Mucosa of stomach (tissue), 1 donor: ENCODE measurements at regions not wholly inside any gene's neighbourhood (a gene's known extent, or its start where the extent isn't known, plus 50 kb on each side); places are given as distances from the start of the nearest gene placed in this dataset.

Source experiments
- H3K27me3 ChIP-seq: one replicate; pipeline ENCODE4 v1.7.0; 2013; ENCODE audit warnings: mild to moderate bottlenecking, low read length; ENCODE audit not compliant: control insufficient read depth, insufficient read depth
- H3K36me3 ChIP-seq: one replicate; pipeline ENCODE4 v1.7.0; 2013; ENCODE audit warnings: low read length; ENCODE audit not compliant: control insufficient read depth, insufficient read depth
- H3K4me1 ChIP-seq: one replicate; pipeline ENCODE4 v1.7.0; 2013; ENCODE audit warnings: mild to moderate bottlenecking, low read length; ENCODE audit not compliant: control insufficient read depth, insufficient read depth
- H3K4me3 ChIP-seq: one replicate; pipeline ENCODE4 v1.7.0; 2013; ENCODE audit warnings: low read length
- H3K9ac ChIP-seq: one replicate; pipeline ENCODE4 v1.7.0; 2013; ENCODE audit warnings: mild to moderate bottlenecking, low read length, moderate library complexity
- H3K9me3 ChIP-seq: one replicate; pipeline ENCODE4 v1.7.0; 2013; ENCODE audit warnings: mild to moderate bottlenecking, low read length, moderate library complexity; ENCODE audit not compliant: control insufficient read depth
- donor health status: Pancreatic carcinoma.

DNA sequence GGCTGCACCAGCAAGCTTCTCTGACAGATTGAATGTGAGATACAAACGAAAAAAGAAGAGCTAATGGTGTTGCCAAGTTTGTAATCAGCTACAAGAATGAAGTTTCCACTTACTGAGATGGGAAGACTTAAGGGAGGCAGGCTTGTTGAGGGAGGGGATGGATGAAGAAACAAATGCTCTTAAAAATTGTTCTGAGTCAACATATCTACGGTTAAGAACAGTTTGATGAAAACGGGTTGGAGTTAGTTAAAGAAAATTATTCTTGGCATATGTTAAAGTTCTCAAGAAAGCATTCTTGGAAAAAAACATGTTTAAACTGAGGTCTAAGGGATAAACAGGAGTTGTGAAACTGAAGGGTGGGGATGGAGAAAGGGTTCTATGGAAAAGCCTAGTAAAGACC, 816.3 kb upstream of the HS3ST1 start:
- no peak overlapping the region for H3K9ac ChIP-seq
- H3K36me3 ChIP-seq: no peaks in the 10 kb centered on the region
- H3K27me3 ChIP-seq: no peaks in the 10 kb centered on the region
- no peaks in the 10 kb centered on the region for H3K9me3 ChIP-seq
- no peak overlapping the region for H3K4me3 ChIP-seq
- H3K4me1 ChIP-seq: no peaks in the 10 kb centered on the region

DNA sequence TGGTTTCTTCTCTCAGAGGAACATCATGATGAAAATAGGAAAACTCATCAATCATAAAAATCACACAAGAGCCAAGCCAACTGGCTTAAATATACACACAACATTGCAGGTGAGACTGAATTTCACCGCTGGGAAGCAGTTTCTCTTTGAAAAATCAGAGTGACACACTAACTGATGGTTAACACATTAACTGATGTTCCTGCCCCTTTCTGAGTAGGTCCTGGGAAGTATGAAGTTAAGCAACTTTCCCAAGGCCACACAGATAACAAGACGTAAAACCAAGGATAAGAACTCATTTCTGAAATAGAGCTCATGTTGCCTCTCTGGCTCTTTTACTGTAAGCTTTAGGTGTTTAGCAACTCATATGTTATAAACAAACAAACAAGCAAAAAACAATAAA, 813.7 kb upstream of the HS3ST1 start:
- Histone ChIP-seq H3K27me3 (no peaks in the 10 kb centered on the region), H3K36me3 (no peaks in the 10 kb centered on the region), H3K4me3 (no peak overlapping the region), H3K9me3 (no peaks in the 10 kb centered on the region), H3K4me1 (no peaks in the 10 kb centered on the region), H3K9ac (no peak overlapping the region)

DNA sequence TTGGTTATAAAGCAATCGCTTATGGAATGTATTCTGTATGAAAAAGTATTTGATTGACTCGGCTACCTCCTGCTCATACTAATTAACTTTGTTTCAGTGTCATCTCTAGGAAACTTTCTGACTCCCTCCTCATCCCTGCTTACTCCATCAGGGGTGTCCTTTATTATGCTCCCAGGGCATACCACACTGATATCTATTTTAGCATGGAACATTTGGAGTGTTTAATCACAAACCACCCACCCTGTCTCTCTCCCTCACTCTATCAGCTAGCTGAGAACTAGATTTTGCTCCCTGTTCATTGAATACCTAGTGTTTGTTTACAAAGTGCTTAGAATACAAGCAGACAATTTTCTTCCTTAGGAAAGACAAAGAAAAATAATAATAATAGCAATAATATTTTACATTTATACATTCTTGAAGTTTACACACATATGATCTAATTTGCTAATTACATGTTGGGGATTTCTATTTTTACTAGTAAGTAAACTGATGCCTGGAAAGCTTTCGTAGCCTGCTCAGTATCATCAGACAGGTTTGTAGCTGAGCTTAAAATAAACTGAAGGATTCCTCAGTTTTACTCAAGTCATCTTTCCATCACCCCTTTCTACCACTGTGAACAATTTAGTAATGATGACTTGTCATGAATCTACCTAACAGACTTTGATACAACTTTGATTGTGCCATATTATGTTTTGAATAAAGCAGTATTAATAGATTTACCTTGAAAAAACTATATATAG, 811.4 kb upstream of the HS3ST1 start:
- Histone ChIP-seq H3K4me3 (no peak overlapping the region), H3K9me3 (no peaks in the 10 kb centered on the region), H3K4me1 (no peaks in the 10 kb centered on the region), H3K9ac (no peak overlapping the region), H3K36me3 (no peaks in the 10 kb centered on the region), H3K27me3 (no peaks in the 10 kb centered on the region)

DNA sequence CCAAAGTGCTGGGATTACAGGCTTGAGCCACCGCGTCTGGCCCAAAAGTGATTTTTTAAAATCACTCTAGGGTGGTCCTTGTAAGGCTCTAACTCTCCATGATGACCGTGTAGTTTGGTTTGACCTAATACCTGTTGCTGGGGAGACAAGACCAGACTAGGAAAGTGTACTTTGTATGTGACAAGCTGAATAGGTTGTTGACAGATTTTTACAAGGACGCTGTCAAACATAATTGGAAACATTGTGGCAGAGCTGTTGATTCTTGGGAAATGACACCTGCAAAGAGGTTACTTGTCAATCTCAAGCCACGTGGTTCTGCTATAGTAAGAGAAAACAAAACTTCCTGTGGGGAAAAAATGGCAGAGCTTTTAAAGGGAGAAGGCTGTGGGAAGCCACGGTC, 802.4 kb upstream of the HS3ST1 start:
- Histone ChIP-seq H3K27me3 (no peaks in the 10 kb centered on the region), H3K4me3 (no peak overlapping the region), H3K36me3 (no peaks in the 10 kb centered on the region), H3K4me1 (no peaks in the 10 kb centered on the region), H3K9ac (no peak overlapping the region), H3K9me3 (no peaks in the 10 kb centered on the region)

DNA sequence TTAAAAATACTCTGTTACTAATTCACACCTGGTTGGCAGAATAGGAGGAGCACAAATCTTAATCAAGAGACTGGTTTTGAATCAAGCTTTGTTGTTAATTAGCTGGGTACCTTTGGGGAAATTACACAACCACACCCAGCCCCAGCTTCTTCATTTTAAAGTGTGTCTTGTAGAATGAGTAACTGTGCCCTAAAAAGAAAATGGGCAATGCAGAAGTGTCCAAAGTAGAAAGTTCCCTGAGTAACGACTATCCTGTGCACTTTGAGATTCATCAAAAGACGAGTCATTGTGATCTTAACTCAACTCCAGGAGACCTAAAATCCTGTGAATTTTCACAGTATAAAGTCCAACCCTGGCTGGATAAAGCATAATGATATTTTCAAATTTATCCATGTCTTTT, 792.3 kb upstream of the HS3ST1 start:
- Histone ChIP-seq H3K4me3 (no peak overlapping the region), H3K27me3 (no peaks in the 10 kb centered on the region), H3K36me3 (no peaks in the 10 kb centered on the region), H3K9me3 (no peaks in the 10 kb centered on the region), H3K4me1 (no peaks in the 10 kb centered on the region), H3K9ac (no peak overlapping the region)

DNA sequence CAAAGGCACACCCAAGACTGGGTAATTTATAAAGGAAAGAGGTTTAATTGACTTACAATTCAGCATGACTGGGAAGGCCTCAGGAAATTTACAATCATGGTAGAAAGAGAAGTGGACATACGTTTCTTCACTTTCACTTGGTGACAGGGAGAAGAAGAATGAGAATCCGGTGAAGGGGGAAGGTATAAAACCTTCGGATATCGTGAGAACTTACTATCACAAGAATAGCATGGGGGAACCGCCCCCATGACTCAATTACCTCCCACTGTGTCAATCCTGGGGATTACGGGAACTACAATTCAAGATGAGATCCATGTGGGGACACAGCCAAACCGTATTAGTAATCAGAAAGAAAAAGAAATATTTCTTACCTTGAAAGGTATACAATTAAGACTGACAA, 782.9 kb upstream of the HS3ST1 start:
- no peaks in the 10 kb centered on the region for H3K4me1 ChIP-seq
- no peak overlapping the region for H3K9ac ChIP-seq
- no peaks in the 10 kb centered on the region for H3K36me3 ChIP-seq
- no peaks in the 10 kb centered on the region for H3K9me3 ChIP-seq
- no peak overlapping the region for H3K4me3 ChIP-seq
- no peaks in the 10 kb centered on the region for H3K27me3 ChIP-seq

DNA sequence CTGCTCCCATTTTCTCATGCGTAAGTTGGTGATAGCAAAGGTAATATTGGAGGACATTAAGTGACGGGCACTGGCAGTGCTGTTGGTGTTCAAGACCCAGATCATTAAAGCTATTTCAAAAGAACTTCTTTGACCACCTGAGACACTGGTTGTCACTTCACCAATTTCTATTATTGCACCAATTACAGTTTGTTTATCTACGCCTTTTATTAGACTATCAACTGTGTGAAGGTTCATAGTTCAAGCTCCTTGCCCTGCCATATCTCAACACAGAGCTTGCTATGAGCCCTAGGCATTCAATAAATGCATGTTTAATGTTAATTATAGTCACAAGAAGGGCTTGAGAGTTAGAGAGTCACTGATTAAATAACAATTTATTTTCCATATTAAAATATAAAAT, 778.7 kb upstream of the HS3ST1 start:
- Histone ChIP-seq H3K9ac (no peak overlapping the region), H3K4me3 (no peak overlapping the region), H3K36me3 (no peaks in the 10 kb centered on the region), H3K9me3 (no peaks in the 10 kb centered on the region), H3K4me1 (no peaks in the 10 kb centered on the region), H3K27me3 (no peaks in the 10 kb centered on the region)

DNA sequence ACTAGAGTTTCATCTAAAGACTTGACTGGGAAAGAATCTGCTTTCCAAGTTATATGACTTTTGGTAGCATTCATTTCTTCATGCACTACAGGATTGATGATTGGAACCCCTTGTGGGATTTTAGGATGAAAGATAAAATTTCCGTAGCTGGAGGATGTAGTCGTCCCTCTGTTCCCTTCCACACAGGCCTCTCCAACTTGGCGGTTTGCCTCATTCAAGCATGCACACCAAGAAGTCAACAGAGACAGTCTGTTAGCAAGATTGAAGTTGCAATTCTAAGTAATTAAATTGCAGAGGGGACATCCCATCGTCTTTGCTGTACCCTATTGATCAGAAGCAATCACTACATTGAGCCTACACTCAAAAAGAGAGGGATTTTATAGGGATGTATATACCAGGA, 777.4 kb upstream of the HS3ST1 start:
- Histone ChIP-seq H3K4me3 (no peak overlapping the region), H3K27me3 (no peaks in the 10 kb centered on the region), H3K9me3 (no peaks in the 10 kb centered on the region), H3K36me3 (no peaks in the 10 kb centered on the region), H3K9ac (no peak overlapping the region), H3K4me1 (no peaks in the 10 kb centered on the region)

DNA sequence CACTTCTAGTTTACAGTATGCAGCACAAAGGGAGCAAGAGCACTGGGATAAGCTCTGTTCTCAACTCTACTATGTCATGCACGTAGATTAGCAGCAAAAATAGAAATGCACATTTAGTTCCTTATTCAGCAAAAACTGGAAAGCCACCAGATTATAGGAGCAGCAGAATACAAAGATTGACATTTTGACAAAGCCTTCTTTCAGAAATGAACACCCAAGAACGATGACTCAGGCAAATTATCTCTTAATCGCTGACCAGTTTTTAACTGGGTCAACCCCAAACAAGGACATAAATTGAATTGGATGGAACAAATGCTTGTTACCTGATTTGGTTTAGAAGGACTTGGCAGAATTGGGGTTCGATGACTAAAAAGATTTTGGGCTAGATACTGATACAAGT, 775.3 kb upstream of the HS3ST1 start:
- no peaks in the 10 kb centered on the region for H3K9me3 ChIP-seq
- no peaks in the 10 kb centered on the region for H3K4me1 ChIP-seq
- H3K27me3 ChIP-seq: no peaks in the 10 kb centered on the region
- no peak overlapping the region for H3K4me3 ChIP-seq
- no peaks in the 10 kb centered on the region for H3K36me3 ChIP-seq
- H3K9ac ChIP-seq: no peak overlapping the region

DNA sequence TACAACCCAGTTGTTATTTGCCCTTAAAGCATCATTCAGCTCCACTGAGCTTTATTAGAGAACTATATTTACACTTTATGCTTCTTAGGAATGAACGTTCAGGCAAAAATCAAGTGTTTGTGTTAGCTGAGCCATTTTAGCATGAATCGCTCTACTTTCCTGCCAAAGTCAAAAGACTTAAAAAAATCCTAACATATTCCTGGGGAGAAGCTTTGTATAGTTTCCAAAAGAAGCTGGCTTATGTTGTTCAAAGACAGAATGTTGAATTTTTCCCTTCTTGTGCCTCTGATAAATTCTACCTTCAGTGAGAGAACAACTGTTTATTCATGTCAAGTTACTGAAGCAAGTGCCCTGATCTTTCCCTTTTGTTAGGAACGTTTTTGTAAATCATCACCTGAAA, 771.5 kb upstream of the HS3ST1 start:
- Histone ChIP-seq H3K9ac (no peak overlapping the region), H3K9me3 (no peaks in the 10 kb centered on the region)

DNA sequence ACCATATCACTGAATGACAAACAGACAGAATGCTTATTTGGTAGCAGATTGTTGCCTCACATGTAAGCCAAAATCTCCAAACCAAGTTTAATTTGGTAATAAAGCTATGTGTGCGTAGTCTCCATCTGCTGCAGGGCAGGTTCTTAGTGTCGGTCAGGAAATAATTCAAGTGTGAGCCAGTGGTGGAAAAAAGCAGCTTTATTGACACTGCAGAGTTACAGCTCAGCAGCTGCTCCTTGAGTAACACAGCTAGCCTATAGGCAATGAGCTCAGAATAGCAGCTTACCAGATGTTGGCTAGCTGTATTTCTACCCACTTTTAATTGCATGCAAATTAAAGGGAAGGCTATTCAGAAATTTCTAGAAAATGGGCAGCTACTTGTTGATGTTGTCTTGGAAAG, 757.8 kb upstream of the HS3ST1 start:
- no peaks in the 10 kb centered on the region for H3K36me3 ChIP-seq
- H3K27me3 ChIP-seq: no peaks in the 10 kb centered on the region
- no peak overlapping the region for H3K9ac ChIP-seq
- H3K4me1 ChIP-seq: no peaks in the 10 kb centered on the region
- no peaks in the 10 kb centered on the region for H3K9me3 ChIP-seq
- H3K4me3 ChIP-seq: no peak overlapping the region

More for the DNA sequence above, 771.5 kb upstream of the HS3ST1 start:
- Histone ChIP-seq H3K4me3 (no peak overlapping the region), H3K27me3 (no peaks in the 10 kb centered on the region), H3K4me1 (no peaks in the 10 kb centered on the region), H3K36me3 (no peaks in the 10 kb centered on the region)

DNA sequence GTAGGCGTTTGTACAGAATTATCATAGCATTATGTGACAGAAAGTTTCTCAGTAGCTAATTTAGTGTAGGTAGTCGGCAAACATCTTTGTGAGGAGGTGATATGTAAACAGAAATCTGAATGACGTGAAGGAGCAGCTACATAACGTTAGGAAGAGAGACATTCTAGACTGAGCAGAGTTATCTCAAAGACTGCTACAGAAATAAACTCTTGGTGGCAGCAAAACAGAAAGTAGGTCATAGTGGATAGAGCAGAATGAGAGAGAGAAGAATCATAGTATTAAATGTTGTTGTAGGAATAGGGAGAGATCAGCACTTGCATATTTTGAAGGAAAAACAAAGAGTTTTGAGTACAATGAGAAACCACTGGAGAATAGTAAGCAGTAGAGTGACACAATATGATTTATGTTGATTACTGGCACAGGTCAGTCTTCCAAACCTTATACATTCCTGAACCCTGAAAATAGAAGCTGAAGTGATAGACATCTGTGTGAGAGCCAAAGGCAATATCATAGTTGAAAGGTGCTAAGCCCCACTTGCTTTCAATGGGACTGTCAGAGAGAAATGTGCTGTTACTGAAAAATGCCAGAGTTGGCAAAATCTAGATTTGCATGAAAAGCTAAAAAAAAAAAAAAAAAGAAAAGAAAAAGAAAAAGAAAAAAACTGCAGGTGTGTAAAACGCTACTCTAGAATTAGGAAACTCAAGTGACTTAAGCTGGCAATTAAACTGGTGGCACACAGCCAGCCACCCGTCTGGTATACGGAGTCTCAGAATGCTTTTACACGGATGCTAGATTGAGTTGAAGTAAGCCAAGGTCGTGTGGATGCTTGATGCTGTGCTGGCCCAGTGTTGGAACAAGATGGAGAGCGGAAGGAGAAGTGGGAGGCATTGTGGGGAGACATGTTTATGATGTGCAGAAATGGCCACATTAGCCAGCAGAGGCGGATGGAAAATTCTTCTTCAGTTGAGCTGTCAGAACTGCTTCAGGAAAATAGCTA, 750.2 kb upstream of the HS3ST1 start:
- Histone ChIP-seq H3K36me3 (no peaks in the 10 kb centered on the region), H3K9me3 (no peaks in the 10 kb centered on the region), H3K4me3 (no peak overlapping the region), H3K27me3 (no peaks in the 10 kb centered on the region), H3K4me1 (no peaks in the 10 kb centered on the region), H3K9ac (no peak overlapping the region)
